Vagina (tissue), 2 donors: ENCODE measurements at regions not wholly inside any gene's neighbourhood (a gene's known extent, or its start where the extent isn't known, plus 50 kb on each side); places are given as distances from the start of the nearest gene placed in this dataset.

Experiments
- POLR2A ChIP-seq, 2 donors: fragments of 450-650 bp; IDR thresholded peaks; one replicate each; pipeline ENCODE4 v1.6.1; 2017; ENCODE audit warnings: antibody characterized with exemption in 2 of 2, mild to moderate bottlenecking in 2 of 2, moderate library complexity in 2 of 2
- POLR2AphosphoS5 ChIP-seq, 2 donors: sonication (generic); formaldehyde crosslinking; IDR thresholded peaks; one replicate each; pipeline ENCODE4 v1.9.0; 2017; ENCODE audit warnings: antibody characterized with exemption in 2 of 2, mild to moderate bottlenecking in 2 of 2, low read depth in 1 of 2; ENCODE audit not compliant: insufficient read depth in 1 of 2
- TF ChIP-seq, protein P1 (sequence below), 3 experiments: fragments of 450-650 bp in 2 of 3; fragments of 200-600 bp in 1 of 3; sonication (generic) in 1 of 3; IDR thresholded peaks; one replicate each; pipeline ENCODE4 v1.5.1; 2017 to 2019; ENCODE audit warnings: antibody characterized with exemption in 3 of 3, mild to moderate bottlenecking in 2 of 3, moderate library complexity in 2 of 3

DNA sequence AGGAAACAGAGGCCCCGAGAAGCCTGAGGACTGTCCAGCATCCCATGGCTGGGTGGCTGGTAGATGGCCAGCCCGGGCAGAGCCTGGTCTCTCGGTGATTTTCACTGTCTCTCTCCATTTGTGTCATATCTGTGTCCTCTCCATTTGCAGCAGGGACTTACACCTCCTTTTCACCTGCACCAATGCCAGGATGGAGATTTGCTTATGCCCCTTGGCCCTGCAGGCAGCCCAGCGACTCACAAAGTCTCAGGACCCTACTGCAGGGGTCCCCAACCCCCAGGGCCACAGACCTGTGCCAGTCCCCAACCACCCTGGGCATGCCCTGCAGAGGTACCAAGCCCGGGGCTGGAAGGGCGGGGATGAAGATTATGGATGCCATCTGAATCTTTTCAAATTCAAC is 201.6 kb downstream of the RHOU start:
- TF ChIP-seq, protein P1, sequence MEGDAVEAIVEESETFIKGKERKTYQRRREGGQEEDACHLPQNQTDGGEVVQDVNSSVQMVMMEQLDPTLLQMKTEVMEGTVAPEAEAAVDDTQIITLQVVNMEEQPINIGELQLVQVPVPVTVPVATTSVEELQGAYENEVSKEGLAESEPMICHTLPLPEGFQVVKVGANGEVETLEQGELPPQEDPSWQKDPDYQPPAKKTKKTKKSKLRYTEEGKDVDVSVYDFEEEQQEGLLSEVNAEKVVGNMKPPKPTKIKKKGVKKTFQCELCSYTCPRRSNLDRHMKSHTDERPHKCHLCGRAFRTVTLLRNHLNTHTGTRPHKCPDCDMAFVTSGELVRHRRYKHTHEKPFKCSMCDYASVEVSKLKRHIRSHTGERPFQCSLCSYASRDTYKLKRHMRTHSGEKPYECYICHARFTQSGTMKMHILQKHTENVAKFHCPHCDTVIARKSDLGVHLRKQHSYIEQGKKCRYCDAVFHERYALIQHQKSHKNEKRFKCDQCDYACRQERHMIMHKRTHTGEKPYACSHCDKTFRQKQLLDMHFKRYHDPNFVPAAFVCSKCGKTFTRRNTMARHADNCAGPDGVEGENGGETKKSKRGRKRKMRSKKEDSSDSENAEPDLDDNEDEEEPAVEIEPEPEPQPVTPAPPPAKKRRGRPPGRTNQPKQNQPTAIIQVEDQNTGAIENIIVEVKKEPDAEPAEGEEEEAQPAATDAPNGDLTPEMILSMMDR (IDR thresholded peaks at IDR 0.05): no peak
- TF ChIP-seq POLR2A (IDR thresholded peaks at IDR 0.05) (no peak), POLR2AphosphoS5 (IDR thresholded peaks at IDR 0.05; ENCODE audit: insufficient read depth in 1 of 2, low read depth in 1 of 2) (no peak)
